Transverse colon (tissue), 4 donors: ENCODE measurements at regions not wholly inside any gene's neighbourhood (a gene's known extent, or its start where the extent isn't known, plus 50 kb on each side); places are given as distances from the start of the nearest gene placed in this dataset.
"Not testable (repeated sequence)": the region's sequence is repeated elsewhere in the genome, so short reads cannot be mapped to it uniquely, and the experiment has no call there.

Experiments used
- DNase-seq: peaks from one replicate; pipeline ENCODE4 v3.0.0-alpha.2; 2019
- H3K27ac ChIP-seq, 4 donors: fragments of 200-600 bp; sonication (generic); 2 replicates each; pipeline ENCODE4 v1.5.1; 2016 to 2018; ENCODE audit warnings: inconsistent platforms in 4 of 4
- H3K27me3 ChIP-seq: fragments of 200-600 bp; sonication (generic); 2 replicates; pipeline ENCODE4 v1.5.1; 2017; ENCODE audit warnings: inconsistent platforms
- H3K36me3 ChIP-seq, 4 donors: fragments of 200-600 bp; sonication (generic); 2 replicates each; pipeline ENCODE4 v1.5.1; 2017 to 2019; ENCODE audit warnings: inconsistent platforms in 4 of 4
- H3K4me1 ChIP-seq, 4 donors: fragments of 200-600 bp; sonication (generic); 2 replicates each; pipeline ENCODE4 v1.5.1; 2017 to 2020; ENCODE audit warnings: inconsistent platforms in 4 of 4
- H3K4me3 ChIP-seq, 4 donors: fragments of 200-600 bp; sonication (generic); 1 replicate in 1 of 4; 2 replicates in 3 of 4; pipeline versions ENCODE4 v1.5.1 to v1.6.1; 2017 to 2019; ENCODE audit warnings: inconsistent platforms in 4 of 4
- H3K9me3 ChIP-seq, 2 donors: fragments of 200-600 bp; sonication (generic); 2 replicates each; pipeline ENCODE4 v1.5.1; 2017 to 2019; ENCODE audit warnings: inconsistent platforms in 2 of 2
- CTCF ChIP-seq, 5 experiments: fragments of 200-600 bp in 3 of 5; fragments of 450-650 bp in 2 of 5; sonication (generic) in 3 of 5; IDR thresholded peaks; 1 replicate in 2 of 5; 2 replicates in 3 of 5; pipeline ENCODE4 v1.5.1; 2016 to 2017; ENCODE audit warnings: antibody characterized with exemption in 5 of 5, inconsistent platforms in 3 of 5, mild to moderate bottlenecking in 2 of 5, moderate library complexity in 1 of 5
- EP300 ChIP-seq: sonication (generic); formaldehyde crosslinking; IDR thresholded peaks from one replicate; pipeline ENCODE4 v1.6.1; 2017; ENCODE audit warnings: antibody characterized with exemption, low read depth
- POLR2A ChIP-seq: fragments of 450-650 bp; IDR thresholded peaks from one replicate; pipeline ENCODE4 v1.6.1; 2016; ENCODE audit warnings: antibody characterized with exemption, mild to moderate bottlenecking, moderate library complexity
- POLR2AphosphoS5 ChIP-seq, 3 donors: sonication (generic); formaldehyde crosslinking; IDR thresholded peaks; one replicate each; pipeline ENCODE4 v1.6.1; 2016; ENCODE audit warnings: antibody characterized with exemption in 3 of 3
- WGBS, 2 donors: methylation state at CpG; one replicate each; pipeline ENCODE4 v1.1.5; 2018; ENCODE audit warnings: low coverage in 1 of 2; 5-methylcytosine and 5-hydroxymethylcytosine counted together
- in situ Hi-C, 4 donors: fragments of 200-750 bp; cut with MboI; loops; one replicate each; pipeline versions ENCODE4 v1.15.0 to v1.15.1; 2017; ENCODE audit warnings: low sequenced_read_pairs in 3 of 4, low pct_ligation_motif_present in 1 of 4, low pct_unique_long_range_greater_than_20kb in 1 of 4
- intact Hi-C: fragments of 100-400 bp; cut with DNase I; formaldehyde crosslinking; loops from one replicate; pipeline ENCODE4 v1.15.1; 2023; ENCODE audit warnings: low total_unique reads

GRCh38 chr10:118931436-118931835 lies 98.1 kb upstream of the NANOS1 start:
- no peak overlapping the region for H3K27ac ChIP-seq
- no peak overlapping the region for H3K4me3 ChIP-seq
- no peaks in the 10 kb centered on the region for H3K4me1 ChIP-seq
- 95% methylated on average over 1 of the region's 1 CpG; no CpG with 5 or more reads in 1 of the 2 donors for WGBS, 2 donors
- H3K9me3 ChIP-seq, result peaks cover 8 to 16% of the 10 kb centered on the region in 2 donors
- intact Hi-C loops (no loop called here), in situ Hi-C loops (no loop called here)
- TF ChIP-seq POLR2AphosphoS5 (IDR thresholded peaks at IDR 0.05), result no peak
- no peak for TF ChIP-seq POLR2A
- no peak for TF ChIP-seq EP300
- TF ChIP-seq CTCF (IDR thresholded peaks at IDR 0.05), result no peak
- DNase-seq, result no peak
- peaks cover 8% of the 10 kb centered on the region for H3K27me3 ChIP-seq
- no peaks in the 10 kb centered on the region for H3K36me3 ChIP-seq

- intact Hi-C loops, H3K4me3 ChIP-seq, DNase-seq, in situ Hi-C loops, H3K27me3 ChIP-seq, H3K27ac ChIP-seq, H3K4me1 ChIP-seq, H3K36me3 ChIP-seq: not testable (repeated sequence)
- WGBS, 2 donors, result 100% methylated on average over 1 of the region's 1 CpG
- peaks cover 8 to 16% of the 10 kb centered on the region in 2 donors for H3K9me3 ChIP-seq
Observed at GRCh38 chr10:118932154-118932553, 97.4 kb upstream of the NANOS1 start.

- no peak overlapping the region for H3K4me3 ChIP-seq
- no peak overlapping the region for H3K27ac ChIP-seq
- intact Hi-C loops, result no loop called here
- WGBS, 2 donors, result 92 to 93% methylated on average over 3 of the region's 3 CpGs
- H3K9me3 ChIP-seq, result no peaks in the 10 kb centered on the region
- DNase-seq, result no peak
- H3K27me3 ChIP-seq, result peaks cover 8% of the 10 kb centered on the region
- in situ Hi-C loops, result no loop called here
- H3K4me1 ChIP-seq, result no peaks in the 10 kb centered on the region
- no peaks in the 10 kb centered on the region for H3K36me3 ChIP-seq
- TF ChIP-seq POLR2AphosphoS5 (IDR thresholded peaks at IDR 0.05) (no peak), EP300 (no peak), POLR2A (no peak), CTCF (IDR thresholded peaks at IDR 0.05) (no peak)
Observed at GRCh38 chr10:118937226-118937625, 92.3 kb upstream of the NANOS1 start.

- Histone ChIP-seq H3K4me1 (no peaks in the 10 kb centered on the region), H3K4me3 (no peak overlapping the region), H3K27me3 (no peaks in the 10 kb centered on the region), H3K27ac (no peak overlapping the region), H3K9me3 (no peaks in the 10 kb centered on the region), H3K36me3 (no peaks in the 10 kb centered on the region)
- intact Hi-C loops (no loop called here), in situ Hi-C loops (no loop called here)
- TF ChIP-seq POLR2A (no peak), POLR2AphosphoS5 (IDR thresholded peaks at IDR 0.05) (no peak), CTCF (IDR thresholded peaks at IDR 0.05) (no peak), EP300 (no peak)
- WGBS, 2 donors, result 63 to 92% methylated on average over 2 to 7 of the region's 7 CpGs
- DNase-seq, result no peak
Observed at GRCh38 chr10:118939211-118940007, 90.1 kb upstream of the NANOS1 start.

- TF ChIP-seq POLR2A, result no peak
- no peak for TF ChIP-seq POLR2AphosphoS5 (IDR thresholded peaks at IDR 0.05)
- no peak for TF ChIP-seq EP300
- no peak for TF ChIP-seq CTCF (IDR thresholded peaks at IDR 0.05)
- intact Hi-C loops, result no loop called here
- no peaks in the 10 kb centered on the region for H3K4me1 ChIP-seq
- no peaks in the 10 kb centered on the region for H3K9me3 ChIP-seq
- DNase-seq, result no peak
- WGBS, 2 donors, result 83% methylated on average over 1 of the region's 1 CpG
- no peak overlapping the region for H3K4me3 ChIP-seq
- no peaks in the 10 kb centered on the region for H3K36me3 ChIP-seq
- in situ Hi-C loops, result no loop called here
- no peaks in the 10 kb centered on the region for H3K27me3 ChIP-seq
- H3K27ac ChIP-seq, result no peak overlapping the region
Observed at GRCh38 chr10:118940386-118940785, 89.1 kb upstream of the NANOS1 start.
